ENCODE measurements at regions not wholly inside any gene's neighbourhood (a gene's known extent, or its start where the extent isn't known, plus 50 kb on each side); places are given as distances from the start of the nearest gene placed in this dataset.

- H3K4me3 Mint-ChIP-seq (ENCODE audit: low read depth, unreplicated experiment) = no peak overlapping the region
- CTCF ChIA-PET = interaction anchor here (0.6 kb wide), 1 partner anchor 22 kb away, joined by 7 read pairs; no protein-coding TSS in a partner anchor
- peaks cover 41% of the 10 kb centered on the region for H3K27me3 Mint-ChIP-seq (ENCODE audit: unreplicated experiment)
- H3K4me1 Mint-ChIP-seq (ENCODE audit: low read depth, unreplicated experiment) = no peaks in the 10 kb centered on the region
- no peak for TF ChIP-seq CTCF (IDR thresholded peaks at IDR 0.05; ENCODE audit: unreplicated experiment)
- BruUV-seq (replicated peaks) = no TSS peak
- no peak for DNase-seq
- intact Hi-C loops (cut with micrococcal nuclease; ENCODE audit: unreplicated experiment) = no loop called here
- no peak overlapping the region for H3K27ac Mint-ChIP-seq (ENCODE audit: unreplicated experiment)
- H3K36me3 Mint-ChIP-seq (ENCODE audit: insufficient read depth, unreplicated experiment) = peaks cover 3% of the 10 kb centered on the region
- H3K9me3 Mint-ChIP-seq (ENCODE audit: low read depth, unreplicated experiment) = peaks cover 15% of the 10 kb centered on the region
Measured at GRCh38 chr7:391961-392524, 102.1 kb downstream of the FOXL3 start.

- no TSS peak for BruUV-seq (replicated peaks)
- no peak for TF ChIP-seq CTCF (IDR thresholded peaks at IDR 0.05; ENCODE audit: unreplicated experiment)
- CTCF ChIA-PET = no interaction called here
- Mint-ChIP-seq H3K27ac (ENCODE audit: unreplicated experiment) (no peak overlapping the region), H3K4me1 (ENCODE audit: low read depth, unreplicated experiment) (no peaks in the 10 kb centered on the region), H3K27me3 (ENCODE audit: unreplicated experiment) (peaks cover 44% of the 10 kb centered on the region), H3K36me3 (ENCODE audit: insufficient read depth, unreplicated experiment) (peaks cover 3% of the 10 kb centered on the region), H3K4me3 (ENCODE audit: low read depth, unreplicated experiment) (no peak overlapping the region), H3K9me3 (ENCODE audit: low read depth, unreplicated experiment) (peaks cover 15% of the 10 kb centered on the region)
- intact Hi-C loops (cut with micrococcal nuclease; ENCODE audit: unreplicated experiment) = no loop called here
- DNase-seq = no peak
Measured at GRCh38 chr7:392822-393221, 102.9 kb downstream of the FOXL3 start.

GRCh38 chr7:395643-396042 is 105.7 kb downstream of the FOXL3 start:
- Mint-ChIP-seq H3K4me3 (ENCODE audit: low read depth, unreplicated experiment) (no peak overlapping the region), H3K4me1 (ENCODE audit: low read depth, unreplicated experiment) (no peaks in the 10 kb centered on the region), H3K27ac (ENCODE audit: unreplicated experiment) (no peak overlapping the region), H3K9me3 (ENCODE audit: low read depth, unreplicated experiment) (peaks cover 20% of the 10 kb centered on the region), H3K27me3 (ENCODE audit: unreplicated experiment) (peaks cover 46% of the 10 kb centered on the region), H3K36me3 (ENCODE audit: insufficient read depth, unreplicated experiment) (no peaks in the 10 kb centered on the region)
- no peak for DNase-seq
- no peak for TF ChIP-seq CTCF (IDR thresholded peaks at IDR 0.05; ENCODE audit: unreplicated experiment)
- intact Hi-C loops (cut with micrococcal nuclease; ENCODE audit: unreplicated experiment) = no loop called here
- no TSS peak for BruUV-seq (replicated peaks)
- CTCF ChIA-PET = no interaction called here

- peaks cover 23% of the 10 kb centered on the region for H3K9me3 Mint-ChIP-seq (ENCODE audit: low read depth, unreplicated experiment)
- no peak for DNase-seq
- no TSS peak for BruUV-seq (replicated peaks)
- intact Hi-C loops (cut with micrococcal nuclease; ENCODE audit: unreplicated experiment) = no loop called here
- TF ChIP-seq CTCF (IDR thresholded peaks at IDR 0.05; ENCODE audit: unreplicated experiment) = no peak
- no peak overlapping the region for H3K4me3 Mint-ChIP-seq (ENCODE audit: low read depth, unreplicated experiment)
- no peak overlapping the region for H3K27ac Mint-ChIP-seq (ENCODE audit: unreplicated experiment)
- H3K4me1 Mint-ChIP-seq (ENCODE audit: low read depth, unreplicated experiment) = no peaks in the 10 kb centered on the region
- peaks cover 63% of the 10 kb centered on the region for H3K27me3 Mint-ChIP-seq (ENCODE audit: unreplicated experiment)
- CTCF ChIA-PET = interaction anchor here (0.8 kb wide), 1 partner anchor 352 kb away, joined by 3 read pairs; no protein-coding TSS in a partner anchor
- H3K36me3 Mint-ChIP-seq (ENCODE audit: insufficient read depth, unreplicated experiment) = no peaks in the 10 kb centered on the region
Measured at GRCh38 chr7:398888-399287, 108.9 kb downstream of the FOXL3 start.
